OCI-M1 (cell line): ENCODE measurements at regions not wholly inside any gene's neighbourhood (a gene's known extent, or its start where the extent isn't known, plus 50 kb on each side); places are given as distances from the start of the nearest gene placed in this dataset.
A peak's percentile ranks its signal among the peaks of the same experiment; 100 is the strongest.

Source experiments
- DNase-seq: peaks from one replicate; lab custom pipeline; 2025; lab: John Stamatoyannopoulos, UW

- no peak for DNase-seq
Observed at GRCh38 chr3:72436863-72437592, 411.2 kb downstream of the SHQ1 start.

- peak; percentile 7 for DNase-seq
Observed at GRCh38 chr3:72434296-72434695, 413.9 kb downstream of the SHQ1 start.

- no peak for DNase-seq
Observed at GRCh38 chr3:72432246-72432645, 416.0 kb downstream of the SHQ1 start.

GRCh38 chr3:72429589-72430353, 418.5 kb downstream of the SHQ1 start:
- peak; percentile 10 for DNase-seq

GRCh38 chr3:72428803-72429202, 419.4 kb downstream of the SHQ1 start:
- DNase-seq, result no peak

GRCh38 chr3:72427624-72428023, 420.6 kb downstream of the SHQ1 start:
- DNase-seq, result peak; percentile 6

GRCh38 chr3:72426618-72427397, 421.4 kb downstream of the SHQ1 start:
- peak; percentile 23 for DNase-seq

- DNase-seq, result no peak
Observed at GRCh38 chr3:72423643-72424042, 424.6 kb downstream of the SHQ1 start.

- no peak for DNase-seq
Observed at GRCh38 chr3:72421786-72422185, 426.5 kb downstream of the SHQ1 start.

GRCh38 chr3:72421126-72421525, 427.1 kb downstream of the SHQ1 start:
- DNase-seq, result no peak

GRCh38 chr3:72418856-72419255, 429.4 kb downstream of the SHQ1 start:
- DNase-seq, result no peak

GRCh38 chr3:72418244-72418643, 430.0 kb downstream of the SHQ1 start:
- DNase-seq, result no peak

- DNase-seq, result no peak
Observed at GRCh38 chr3:72414481-72415016, 433.7 kb downstream of the SHQ1 start.

- DNase-seq, result no peak
Observed at GRCh38 chr3:72413228-72413627, 435.0 kb downstream of the SHQ1 start.

GRCh38 chr3:72412340-72412956, 435.8 kb downstream of the SHQ1 start:
- DNase-seq, result no peak

GRCh38 chr3:72411843-72412242, 436.4 kb downstream of the SHQ1 start:
- DNase-seq, result no peak

GRCh38 chr3:72411126-72411525, 437.1 kb downstream of the SHQ1 start:
- no peak for DNase-seq

- no peak for DNase-seq
Observed at GRCh38 chr3:72408983-72409779, 439.1 kb downstream of the SHQ1 start.

GRCh38 chr3:72407766-72408165, 440.5 kb downstream of the SHQ1 start:
- no peak for DNase-seq

- no peak for DNase-seq
Observed at GRCh38 chr3:72405943-72406566, 442.2 kb downstream of the SHQ1 start.
